ENCODE measurements at regions not wholly inside any gene's neighbourhood (a gene's known extent, or its start where the extent isn't known, plus 50 kb on each side); places are given as distances from the start of the nearest gene placed in this dataset.

GRCh38 chr17:62322313-62322712 lies 58.0 kb upstream of the EFCAB3 start:
- Mint-ChIP-seq H3K27me3 (ENCODE audit: unreplicated experiment) (no peaks in the 10 kb centered on the region), H3K4me3 (ENCODE audit: unreplicated experiment) (no peak overlapping the region), H3K36me3 (ENCODE audit: unreplicated experiment) (no peaks in the 10 kb centered on the region), H3K27ac (ENCODE audit: unreplicated experiment) (no peak overlapping the region), H3K4me1 (ENCODE audit: low read depth, unreplicated experiment) (no peaks in the 10 kb centered on the region), H3K9me3 (ENCODE audit: unreplicated experiment) (peaks cover 1% of the 10 kb centered on the region)
- DNase-seq: no peak
- TF ChIP-seq, protein P1, sequence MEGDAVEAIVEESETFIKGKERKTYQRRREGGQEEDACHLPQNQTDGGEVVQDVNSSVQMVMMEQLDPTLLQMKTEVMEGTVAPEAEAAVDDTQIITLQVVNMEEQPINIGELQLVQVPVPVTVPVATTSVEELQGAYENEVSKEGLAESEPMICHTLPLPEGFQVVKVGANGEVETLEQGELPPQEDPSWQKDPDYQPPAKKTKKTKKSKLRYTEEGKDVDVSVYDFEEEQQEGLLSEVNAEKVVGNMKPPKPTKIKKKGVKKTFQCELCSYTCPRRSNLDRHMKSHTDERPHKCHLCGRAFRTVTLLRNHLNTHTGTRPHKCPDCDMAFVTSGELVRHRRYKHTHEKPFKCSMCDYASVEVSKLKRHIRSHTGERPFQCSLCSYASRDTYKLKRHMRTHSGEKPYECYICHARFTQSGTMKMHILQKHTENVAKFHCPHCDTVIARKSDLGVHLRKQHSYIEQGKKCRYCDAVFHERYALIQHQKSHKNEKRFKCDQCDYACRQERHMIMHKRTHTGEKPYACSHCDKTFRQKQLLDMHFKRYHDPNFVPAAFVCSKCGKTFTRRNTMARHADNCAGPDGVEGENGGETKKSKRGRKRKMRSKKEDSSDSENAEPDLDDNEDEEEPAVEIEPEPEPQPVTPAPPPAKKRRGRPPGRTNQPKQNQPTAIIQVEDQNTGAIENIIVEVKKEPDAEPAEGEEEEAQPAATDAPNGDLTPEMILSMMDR (IDR thresholded peaks at IDR 0.05; ENCODE audit: partially characterized antibody, unreplicated experiment): no peak

- no peaks in the 10 kb centered on the region for H3K27me3 Mint-ChIP-seq (ENCODE audit: unreplicated experiment)
Measured at GRCh38 chr17:62321451-62321850, 58.9 kb upstream of the EFCAB3 start.

DNA sequence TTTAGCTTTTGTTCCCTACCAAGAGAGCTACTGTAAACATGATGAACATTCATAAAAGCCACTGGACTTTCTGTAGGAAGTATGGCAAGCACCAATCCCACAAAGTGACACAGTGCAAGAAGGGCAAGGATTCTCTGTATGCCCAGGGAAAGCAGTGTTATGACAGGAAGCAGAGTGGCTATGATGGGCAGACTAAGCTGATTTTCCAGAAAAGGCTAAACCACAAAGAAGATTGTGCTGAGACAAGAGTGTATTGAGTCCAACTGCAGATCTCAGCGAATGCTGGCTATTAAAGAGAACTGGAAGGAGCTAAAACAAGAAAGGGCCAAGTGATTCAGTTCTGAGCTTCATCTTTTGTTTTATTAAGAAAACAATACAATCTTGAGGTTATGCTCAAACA lies 60.5 kb upstream of the EFCAB3 start:
- H3K9me3 Mint-ChIP-seq (ENCODE audit: unreplicated experiment): peaks cover 1% of the 10 kb centered on the region
- TF ChIP-seq, protein P1 (IDR thresholded peaks at IDR 0.05; ENCODE audit: partially characterized antibody, unreplicated experiment): no peak
- no peak overlapping the region for H3K27ac Mint-ChIP-seq (ENCODE audit: unreplicated experiment)
- H3K4me1 Mint-ChIP-seq (ENCODE audit: low read depth, unreplicated experiment): no peaks in the 10 kb centered on the region
- no peaks in the 10 kb centered on the region for H3K27me3 Mint-ChIP-seq (ENCODE audit: unreplicated experiment)
- H3K4me3 Mint-ChIP-seq (ENCODE audit: unreplicated experiment): no peak overlapping the region
- H3K36me3 Mint-ChIP-seq (ENCODE audit: unreplicated experiment): no peaks in the 10 kb centered on the region
- DNase-seq: no peak

More at GRCh38 chr17:62321451-62321850, 58.9 kb upstream of the EFCAB3 start:
- TF ChIP-seq, protein P1 (IDR thresholded peaks at IDR 0.05; ENCODE audit: partially characterized antibody, unreplicated experiment): no peak
- H3K4me1 Mint-ChIP-seq (ENCODE audit: low read depth, unreplicated experiment): no peaks in the 10 kb centered on the region
- H3K36me3 Mint-ChIP-seq (ENCODE audit: unreplicated experiment): no peaks in the 10 kb centered on the region
- no peak overlapping the region for H3K4me3 Mint-ChIP-seq (ENCODE audit: unreplicated experiment)
- DNase-seq: no peak
- no peak overlapping the region for H3K27ac Mint-ChIP-seq (ENCODE audit: unreplicated experiment)
- H3K9me3 Mint-ChIP-seq (ENCODE audit: unreplicated experiment): peaks cover 1% of the 10 kb centered on the region

DNA sequence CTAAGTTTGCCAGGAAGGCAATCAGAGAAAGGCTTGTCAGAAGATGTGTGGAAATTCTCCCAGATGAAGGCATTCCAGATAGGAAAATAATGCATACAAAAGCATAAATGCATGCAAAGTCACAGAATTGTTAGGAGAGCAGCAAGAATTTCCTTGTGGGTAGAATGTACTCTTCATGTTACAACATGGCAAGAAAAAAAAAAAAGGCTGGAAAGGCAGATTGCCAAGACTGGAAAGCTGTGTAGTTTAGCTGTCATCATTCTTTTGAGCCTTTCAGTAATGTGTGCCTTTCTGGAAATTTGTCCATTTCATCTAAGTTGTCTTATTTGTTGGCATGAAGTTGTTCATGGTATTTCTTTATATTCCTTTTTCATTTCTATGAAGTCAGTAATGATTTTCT lies 71.0 kb upstream of the EFCAB3 start:
- H3K27ac Mint-ChIP-seq (ENCODE audit: unreplicated experiment): no peak overlapping the region
- no peaks in the 10 kb centered on the region for H3K4me1 Mint-ChIP-seq (ENCODE audit: low read depth, unreplicated experiment)
- no peaks in the 10 kb centered on the region for H3K27me3 Mint-ChIP-seq (ENCODE audit: unreplicated experiment)
- H3K4me3 Mint-ChIP-seq (ENCODE audit: unreplicated experiment): no peak overlapping the region
- H3K9me3 Mint-ChIP-seq (ENCODE audit: unreplicated experiment): no peaks in the 10 kb centered on the region
- TF ChIP-seq, protein P1 (IDR thresholded peaks at IDR 0.05; ENCODE audit: partially characterized antibody, unreplicated experiment): no peak
- no peaks in the 10 kb centered on the region for H3K36me3 Mint-ChIP-seq (ENCODE audit: unreplicated experiment)
- DNase-seq: no peak

- no peak overlapping the region for H3K4me3 Mint-ChIP-seq (ENCODE audit: unreplicated experiment)
- H3K27ac Mint-ChIP-seq (ENCODE audit: unreplicated experiment): no peak overlapping the region
- TF ChIP-seq, protein P1 (IDR thresholded peaks at IDR 0.05; ENCODE audit: partially characterized antibody, unreplicated experiment): no peak
- no peaks in the 10 kb centered on the region for H3K4me1 Mint-ChIP-seq (ENCODE audit: low read depth, unreplicated experiment)
- H3K27me3 Mint-ChIP-seq (ENCODE audit: unreplicated experiment): no peaks in the 10 kb centered on the region
- H3K36me3 Mint-ChIP-seq (ENCODE audit: unreplicated experiment): no peaks in the 10 kb centered on the region
- no peaks in the 10 kb centered on the region for H3K9me3 Mint-ChIP-seq (ENCODE audit: unreplicated experiment)
- DNase-seq: no peak
Measured at GRCh38 chr17:62307196-62307595, 73.2 kb upstream of the EFCAB3 start.
